ENCODE measurements at regions not wholly inside any gene's neighbourhood (a gene's known extent, or its start where the extent isn't known, plus 50 kb on each side); places are given as distances from the start of the nearest gene placed in this dataset.
"Not testable (repeated sequence)": the region's sequence is repeated elsewhere in the genome, so short reads cannot be mapped to it uniquely, and the experiment has no call there.

- Histone ChIP-seq H3K9me3 (no peaks in the 10 kb centered on the region), H3K27me3 (no peaks in the 10 kb centered on the region), H3K4me1 (no peaks in the 10 kb centered on the region), H3K4me3 (no peak overlapping the region), H3K36me3 (no peaks in the 10 kb centered on the region), H3K27ac (no peak overlapping the region)
- TF ChIP-seq CTCF (IDR thresholded peaks at IDR 0.05) = no peak
- TF ChIP-seq POLR2A (IDR thresholded peaks at IDR 0.05) = no peak
- no peak for TF ChIP-seq EP300 (IDR thresholded peaks at IDR 0.05; ENCODE audit: low read depth)
- TF ChIP-seq POLR2AphosphoS5 (IDR thresholded peaks at IDR 0.05) = no peak
- intact Hi-C loops (cut with DNase I; ENCODE audit: low total_unique reads) = no loop called here
- no peak for DNase-seq
- in situ Hi-C loops (cut with MboI; ENCODE audit: low pct_ligation_motif_present in 1 of 4, low pct_unique_long_range_greater_than_20kb in 1 of 4, low sequenced_read_pairs in 3 of 4) = loop anchor here in 1 of 4 donors (25.0 kb wide), 1 partner anchor 93 kb away; no protein-coding TSS in a partner anchor
- 61 to 68% methylated on average over 3 to 10 of the region's 10 CpGs for WGBS, 2 donors (ENCODE audit: low coverage in 1 of 2)
Measured at GRCh38 chr18:37844209-37844970, 278.8 kb upstream of the CELF4 start.

GRCh38 chr18:37838083-37838482 is 272.5 kb upstream of the CELF4 start:
- Histone ChIP-seq H3K4me1 (no peaks in the 10 kb centered on the region), H3K27ac (no peak overlapping the region), H3K9me3 (no peaks in the 10 kb centered on the region), H3K36me3 (no peaks in the 10 kb centered on the region), H3K4me3 (no peak overlapping the region), H3K27me3 (no peaks in the 10 kb centered on the region)
- no peak for DNase-seq
- 64 to 67% methylated on average over 3 of the region's 3 CpGs for WGBS, 2 donors (ENCODE audit: low coverage in 1 of 2)
- TF ChIP-seq EP300 (IDR thresholded peaks at IDR 0.05; ENCODE audit: low read depth) = no peak
- intact Hi-C loops (cut with DNase I; ENCODE audit: low total_unique reads) = no loop called here
- in situ Hi-C loops (cut with MboI; ENCODE audit: low pct_ligation_motif_present in 1 of 4, low pct_unique_long_range_greater_than_20kb in 1 of 4, low sequenced_read_pairs in 3 of 4) = loop anchor here in 1 of 4 donors (25.0 kb wide), 1 partner anchor 99 kb away; no protein-coding TSS in a partner anchor

GRCh38 chr18:37836071-37836970 is 270.7 kb upstream of the CELF4 start:
- Histone ChIP-seq H3K4me3 (no peak overlapping the region), H3K4me1 (no peaks in the 10 kb centered on the region), H3K27ac (no peak overlapping the region), H3K36me3 (no peaks in the 10 kb centered on the region), H3K9me3 (no peaks in the 10 kb centered on the region), H3K27me3 (no peaks in the 10 kb centered on the region)
- intact Hi-C loops (cut with DNase I; ENCODE audit: low total_unique reads) (loop anchor here (2.0 kb wide), 1 partner anchor 30 kb away; no protein-coding TSS in a partner anchor), in situ Hi-C loops (cut with MboI; ENCODE audit: low pct_ligation_motif_present in 1 of 4, low pct_unique_long_range_greater_than_20kb in 1 of 4, low sequenced_read_pairs in 3 of 4) (loop anchor here in 1 of 4 donors (25.0 kb wide), 1 partner anchor 101 kb away; no protein-coding TSS in a partner anchor)
- no peak for DNase-seq
- TF ChIP-seq POLR2AphosphoS5 (IDR thresholded peaks at IDR 0.05) = no peak
- no peak for TF ChIP-seq CTCF (IDR thresholded peaks at IDR 0.05)
- TF ChIP-seq POLR2A (IDR thresholded peaks at IDR 0.05) = no peak
- TF ChIP-seq EP300 (IDR thresholded peaks at IDR 0.05; ENCODE audit: low read depth) = no peak
- WGBS, 2 donors (ENCODE audit: low coverage in 1 of 2) = 63 to 88% methylated on average over 1 of the region's 1 CpG

- H3K4me3 ChIP-seq; H3K36me3 ChIP-seq; H3K27ac ChIP-seq; H3K9me3 ChIP-seq; DNase-seq; H3K4me1 ChIP-seq; H3K27me3 ChIP-seq; intact Hi-C loops (cut with DNase I; ENCODE audit: low total_unique reads): not testable (repeated sequence)
- in situ Hi-C loops (cut with MboI; ENCODE audit: low pct_ligation_motif_present in 1 of 4, low pct_unique_long_range_greater_than_20kb in 1 of 4, low sequenced_read_pairs in 3 of 4) = loop anchor here in 1 of 4 donors (25.0 kb wide), 1 partner anchor 105 kb away; no protein-coding TSS in a partner anchor
- WGBS, 2 donors (ENCODE audit: low coverage in 1 of 2) = 90% methylated on average over 13 of the region's 15 CpGs; no CpG with 5 or more reads in 1 of the 2 donors
Measured at GRCh38 chr18:37832010-37832695, 266.6 kb upstream of the CELF4 start.
